PC-9 (cell line): ENCODE measurements at regions not wholly inside any gene's neighbourhood (a gene's known extent, or its start where the extent isn't known, plus 50 kb on each side); places are given as distances from the start of the nearest gene placed in this dataset.

Source experiments
- BruUV-seq: library from RNA; stranded (reverse); fragments of 400-500 nt; replicated peaks from 2 replicates; lab custom pipeline; 2021; lab: Mats Ljungman, UMichigan
- CTCF ChIA-PET: fragments of 300-600 bp; sonication (Branson Sonifier 250); formaldehyde crosslinking; loops from one replicate; lab custom pipeline; 2022; ENCODE audit warnings: antibody characterized with exemption; lab: Charles Lee
- POLR2A ChIA-PET: fragments of 300-600 bp; sonication (Branson Sonifier 250); formaldehyde crosslinking; loops from one replicate; lab custom pipeline; 2022; ENCODE audit warnings: antibody characterized with exemption; ENCODE audit not compliant: unreplicated experiment; lab: Charles Lee
- DNase-seq, 2 experiments: peaks; one replicate each; pipeline versions ENCODE4 v3.0.0 to v3.0.0-alpha.2; 2015 to 2022; ENCODE audit warnings: mixed read lengths in 1 of 2
- H2AFZ ChIP-seq: fragments of 200-600 bp; sonication (generic); 2 replicates; pipeline ENCODE4 v1.8.1; 2017; ENCODE audit warnings: antibody characterized with exemption
- H3F3A ChIP-seq: fragments of 200-600 bp; sonication (generic); 2 replicates; pipeline ENCODE4 v1.8.1; 2017; ENCODE audit warnings: antibody characterized with exemption, mild to moderate bottlenecking, low read depth; ENCODE audit not compliant: insufficient read depth
- H3K27ac ChIP-seq: fragments of 200-600 bp; sonication (generic); 2 replicates; pipeline ENCODE4 v1.6.1; 2016; ENCODE audit warnings: mixed run types
- H3K27me3 ChIP-seq: fragments of 200-600 bp; sonication (generic); 2 replicates; pipeline ENCODE4 v1.6.1; 2016; ENCODE audit warnings: low read depth, mixed run types; ENCODE audit not compliant: insufficient read depth
- H3K36me3 ChIP-seq: fragments of 200-600 bp; sonication (generic); 2 replicates; pipeline ENCODE4 v1.6.1; 2016; ENCODE audit warnings: low read depth, mixed run types
- H3K4me1 ChIP-seq: fragments of 200-600 bp; sonication (generic); replicated peaks from 2 replicates; pipeline ENCODE4 v1.6.1; 2016; ENCODE audit warnings: mixed run types; ENCODE audit not compliant: insufficient read depth
- H3K4me2 ChIP-seq: fragments of 200-600 bp; sonication (generic); 2 replicates; pipeline ENCODE4 v1.6.1; 2017; ENCODE audit warnings: mixed run types
- H3K4me3 ChIP-seq: fragments of 200-600 bp; sonication (generic); 2 replicates; pipeline ENCODE4 v1.6.1; 2016; ENCODE audit warnings: mixed run types
- H3K79me2 ChIP-seq: fragments of 200-600 bp; sonication (generic); 2 replicates; pipeline ENCODE4 v1.6.1; 2017; ENCODE audit warnings: low read depth, mixed run types
- H3K9me2 ChIP-seq: fragments of 200-600 bp; sonication (generic); 2 replicates; pipeline ENCODE4 v1.8.1; 2017; ENCODE audit warnings: mild to moderate bottlenecking; ENCODE audit not compliant: insufficient read depth
- H3K9me3 ChIP-seq: fragments of 200-600 bp; sonication (generic); 2 replicates; pipeline ENCODE4 v1.8.1; 2016; ENCODE audit warnings: low read depth; ENCODE audit not compliant: insufficient read depth
- H4K20me1 ChIP-seq: fragments of 200-600 bp; sonication (generic); 2 replicates; pipeline ENCODE4 v1.8.1; 2017; ENCODE audit not compliant: insufficient read depth
- CTCF ChIP-seq: fragments of 200-600 bp; sonication (generic); conservative IDR thresholded peaks from 2 replicates; pipeline ENCODE4 v1.6.1; 2017; ENCODE audit warnings: mixed run types, antibody characterized with exemption, mild to moderate bottlenecking, moderate library complexity
- EZH2 ChIP-seq: fragments of 200-600 bp; sonication (generic); IDR thresholded peaks from 2 replicates; pipeline ENCODE4 v1.8.0; 2017; ENCODE audit warnings: antibody characterized with exemption, low read depth
- intact Hi-C: fragments of 100-400 bp; cut with micrococcal nuclease; formaldehyde crosslinking; loops from one replicate; pipeline ENCODE4 v1.10.0; 2022; ENCODE audit not compliant: unreplicated experiment

GRCh38 chr22:48926136-48926535 lies 901.5 kb downstream of the BRD1 start:
- intact Hi-C loops: no loop called here
- peaks cover 90% of the 10 kb centered on the region for H3K27me3 ChIP-seq
- POLR2A ChIA-PET: no interaction called here
- no peaks in the 10 kb centered on the region for H3K9me2 ChIP-seq
- H2AFZ ChIP-seq: no peak overlapping the region
- H3K27ac ChIP-seq: no peak overlapping the region
- TF ChIP-seq EZH2 (no peak), CTCF (no peak)
- no peaks in the 10 kb centered on the region for H3K4me1 ChIP-seq
- H4K20me1 ChIP-seq: no peaks in the 10 kb centered on the region
- no peak overlapping the region for H3K4me3 ChIP-seq
- H3K9me3 ChIP-seq: no peaks in the 10 kb centered on the region
- H3K36me3 ChIP-seq: no peaks in the 10 kb centered on the region
- CTCF ChIA-PET: no interaction called here
- no peaks in the 10 kb centered on the region for H3F3A ChIP-seq
- no peak for DNase-seq
- no peak overlapping the region for H3K4me2 ChIP-seq
- BruUV-seq: no TSS peak
- H3K79me2 ChIP-seq: no peaks in the 10 kb centered on the region

DNA sequence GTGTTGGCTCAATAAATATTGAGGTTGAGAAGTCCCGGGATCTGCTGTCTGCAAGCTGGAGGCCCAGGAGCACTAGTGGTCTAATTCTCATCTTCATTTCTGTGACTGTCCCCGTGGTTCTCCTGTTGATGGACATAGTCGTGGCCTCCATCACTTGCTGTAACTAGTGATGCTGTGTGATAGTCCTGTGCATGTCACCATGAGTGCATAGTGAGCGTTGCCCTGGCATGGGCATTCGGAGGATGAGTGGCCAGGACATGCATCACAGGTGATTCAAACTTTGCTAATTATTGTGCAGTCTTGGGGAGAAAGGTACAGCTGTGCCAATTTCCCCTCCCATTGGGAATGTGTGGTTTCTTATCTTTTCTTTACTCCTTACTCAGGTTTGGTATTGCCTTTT lies 902.2 kb downstream of the BRD1 start:
- Histone ChIP-seq H3K4me3 (no peak overlapping the region), H3K9me2 (no peaks in the 10 kb centered on the region), H2AFZ (no peak overlapping the region), H3K4me2 (no peak overlapping the region), H4K20me1 (no peaks in the 10 kb centered on the region), H3K27ac (no peak overlapping the region), H3K4me1 (no peaks in the 10 kb centered on the region), H3K9me3 (no peaks in the 10 kb centered on the region), H3K36me3 (no peaks in the 10 kb centered on the region), H3F3A (no peaks in the 10 kb centered on the region), H3K27me3 (peaks cover 92% of the 10 kb centered on the region), H3K79me2 (no peaks in the 10 kb centered on the region)
- DNase-seq: no peak
- BruUV-seq: no TSS peak
- ChIA-PET POLR2A (no interaction called here), CTCF (no interaction called here)
- intact Hi-C loops: no loop called here
- TF ChIP-seq EZH2 (no peak), CTCF (no peak)

DNA sequence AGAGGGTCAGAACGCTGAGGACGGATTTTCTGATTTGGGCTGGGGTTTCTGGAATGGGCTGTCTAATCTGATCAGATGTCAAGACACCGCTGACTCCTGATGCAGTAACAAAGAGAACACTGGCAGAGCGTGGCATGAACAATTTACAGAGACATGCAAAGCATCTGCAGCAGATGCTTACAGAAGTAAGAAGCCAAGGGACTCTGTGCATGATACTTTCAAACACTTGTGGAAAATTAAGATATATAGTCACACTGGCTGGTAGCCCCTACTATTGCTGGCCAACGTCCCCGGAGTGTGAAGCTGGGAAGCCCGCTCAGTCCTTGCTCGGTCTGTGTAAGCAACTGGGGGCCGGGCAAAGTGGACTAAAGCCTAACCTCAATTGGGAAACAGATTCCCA lies 903.7 kb downstream of the BRD1 start:
- DNase-seq: no peak
- H3K9me3 ChIP-seq: no peaks in the 10 kb centered on the region
- H3F3A ChIP-seq: no peaks in the 10 kb centered on the region
- H3K27ac ChIP-seq: no peak overlapping the region
- H3K79me2 ChIP-seq: no peaks in the 10 kb centered on the region
- intact Hi-C loops: no loop called here
- no peaks in the 10 kb centered on the region for H4K20me1 ChIP-seq
- no peak overlapping the region for H2AFZ ChIP-seq
- no peak for TF ChIP-seq CTCF
- TF ChIP-seq EZH2: no peak
- POLR2A ChIA-PET: no interaction called here
- peaks cover 92% of the 10 kb centered on the region for H3K27me3 ChIP-seq
- no peaks in the 10 kb centered on the region for H3K9me2 ChIP-seq
- H3K36me3 ChIP-seq: no peaks in the 10 kb centered on the region
- H3K4me3 ChIP-seq: no peak overlapping the region
- CTCF ChIA-PET: no interaction called here
- H3K4me2 ChIP-seq: no peak overlapping the region
- BruUV-seq: no TSS peak
- H3K4me1 ChIP-seq: no peaks in the 10 kb centered on the region
